ENCODE measurements at regions not wholly inside any gene's neighbourhood (a gene's known extent, or its start where the extent isn't known, plus 50 kb on each side); places are given as distances from the start of the nearest gene placed in this dataset.

- DNase-seq (ENCODE audit: low read depth), result no peak
- Histone ChIP-seq H3K27me3 (ENCODE audit: control insufficient read depth, insufficient read depth, low read length) (no peaks in the 10 kb centered on the region), H3K36me3 (ENCODE audit: control insufficient read depth, insufficient read depth, low read length) (no peaks in the 10 kb centered on the region), H3K4me3 (ENCODE audit: low read depth, low read length) (no peak overlapping the region)
- TF ChIP-seq CTCF (IDR thresholded peaks at IDR 0.05; ENCODE audit: insufficient read depth, low read depth, low read length), result no peak
- ChIA-PET POLR2A (no interaction called here), CTCF (no interaction called here)
These were observed 259.5 kb upstream of the CHRM3 start for GRCh38 chr1:239126884-239127283.

- Histone ChIP-seq H3K27me3 (ENCODE audit: control insufficient read depth, insufficient read depth, low read length) (no peaks in the 10 kb centered on the region), H3K4me3 (ENCODE audit: low read depth, low read length) (no peak overlapping the region), H3K36me3 (ENCODE audit: control insufficient read depth, insufficient read depth, low read length) (no peaks in the 10 kb centered on the region)
- POLR2A ChIA-PET, result no interaction called here
- DNase-seq (ENCODE audit: low read depth), result no peak
- no peak for TF ChIP-seq CTCF (IDR thresholded peaks at IDR 0.05; ENCODE audit: insufficient read depth, low read depth, low read length)
- CTCF ChIA-PET, result interaction anchor here (0.6 to 0.7 kb wide), 2 partner anchors 62 to 354 kb away, joined by 3 to 5 read pairs; no protein-coding TSS in a partner anchor
These were observed 260.5 kb upstream of the CHRM3 start for GRCh38 chr1:239125893-239126292.

GRCh38 chr1:239125027-239125426, 261.3 kb upstream of the CHRM3 start:
- no peaks in the 10 kb centered on the region for H3K36me3 ChIP-seq (ENCODE audit: control insufficient read depth, insufficient read depth, low read length)
- no peaks in the 10 kb centered on the region for H3K27me3 ChIP-seq (ENCODE audit: control insufficient read depth, insufficient read depth, low read length)
- H3K4me3 ChIP-seq (ENCODE audit: low read depth, low read length), result no peak overlapping the region
- CTCF ChIA-PET, result interaction anchor here (0.7 kb wide), 1 partner anchor 61 kb away, joined by 3 read pairs; no protein-coding TSS in a partner anchor
- DNase-seq (ENCODE audit: low read depth), result no peak
- TF ChIP-seq CTCF (IDR thresholded peaks at IDR 0.05; ENCODE audit: insufficient read depth, low read depth, low read length), result no peak
- POLR2A ChIA-PET, result no interaction called here

GRCh38 chr1:239123260-239123659, 263.1 kb upstream of the CHRM3 start:
- DNase-seq (ENCODE audit: low read depth), result no peak
- POLR2A ChIA-PET, result no interaction called here
- Histone ChIP-seq H3K27me3 (ENCODE audit: control insufficient read depth, insufficient read depth, low read length) (no peaks in the 10 kb centered on the region), H3K4me3 (ENCODE audit: low read depth, low read length) (no peak overlapping the region), H3K36me3 (ENCODE audit: control insufficient read depth, insufficient read depth, low read length) (no peaks in the 10 kb centered on the region)
- CTCF ChIA-PET, result no interaction called here
- TF ChIP-seq CTCF (IDR thresholded peaks at IDR 0.05; ENCODE audit: insufficient read depth, low read depth, low read length), result no peak

- Histone ChIP-seq H3K27me3 (ENCODE audit: control insufficient read depth, insufficient read depth, low read length) (no peaks in the 10 kb centered on the region), H3K36me3 (ENCODE audit: control insufficient read depth, insufficient read depth, low read length) (no peaks in the 10 kb centered on the region), H3K4me3 (ENCODE audit: low read depth, low read length) (no peak overlapping the region)
- CTCF ChIA-PET, result interaction anchor here (0.6 kb wide), 1 partner anchor 169 kb away, joined by 3 read pairs; no protein-coding TSS in a partner anchor
- no peak for TF ChIP-seq CTCF (IDR thresholded peaks at IDR 0.05; ENCODE audit: insufficient read depth, low read depth, low read length)
- DNase-seq (ENCODE audit: low read depth), result no peak
- POLR2A ChIA-PET, result no interaction called here
These were observed 274.1 kb upstream of the CHRM3 start for GRCh38 chr1:239112101-239112935.

Data from BJ (cell line).